Mesenchymal stem cell (in vitro differentiated cells and primary cell): ENCODE measurements at regions not wholly inside any gene's neighbourhood (a gene's known extent, or its start where the extent isn't known, plus 50 kb on each side); places are given as distances from the start of the nearest gene placed in this dataset.

ENCODE experiments used
- DNase-seq: peaks from one replicate; pipeline ENCODE4 v3.0.0-alpha.2; 2013
- H2AFZ ChIP-seq: one replicate; pipeline ENCODE4 v1.6.1; 2013; ENCODE audit warnings: low read depth, mild to moderate bottlenecking, control low read depth, inconsistent platforms, low read length, moderate library complexity
- H2AK5ac ChIP-seq: 2 replicates; pipeline ENCODE4 v1.6.1; 2013; ENCODE audit warnings: low read length, moderate library complexity, mild to moderate bottlenecking, inconsistent platforms; ENCODE audit not compliant: severe bottlenecking
- H2BK120ac ChIP-seq: one replicate; pipeline ENCODE4 v1.6.1; 2013; ENCODE audit warnings: low read depth, mild to moderate bottlenecking, inconsistent platforms, low read length, moderate library complexity
- H2BK12ac ChIP-seq, 2 experiments: one replicate each; pipeline ENCODE4 v1.6.1; 2013; ENCODE audit warnings: inconsistent platforms in 2 of 2, low read length in 2 of 2, mild to moderate bottlenecking in 2 of 2, moderate library complexity in 2 of 2, control low read depth in 1 of 2
- H2BK15ac ChIP-seq: one replicate; pipeline ENCODE4 v1.6.1; 2013; ENCODE audit warnings: mild to moderate bottlenecking, low read depth, inconsistent platforms; ENCODE audit not compliant: poor library complexity, severe bottlenecking
- H2BK5ac ChIP-seq: 2 replicates; pipeline ENCODE4 v1.6.1; 2013; ENCODE audit warnings: low read depth, mild to moderate bottlenecking, low read length, control low read depth, inconsistent platforms; ENCODE audit not compliant: poor library complexity, severe bottlenecking
- H3K14ac ChIP-seq, 2 experiments: one replicate each; pipeline ENCODE4 v1.6.1; 2013; ENCODE audit warnings: inconsistent platforms in 2 of 2, low read length in 2 of 2, control low read depth in 1 of 2, mild to moderate bottlenecking in 1 of 2, moderate library complexity in 1 of 2
- H3K18ac ChIP-seq, 2 experiments: one replicate each; pipeline ENCODE4 v1.6.1; 2013; ENCODE audit warnings: inconsistent platforms in 2 of 2, low read length in 2 of 2, control low read depth in 1 of 2, low read depth in 1 of 2, mild to moderate bottlenecking in 1 of 2
- H3K23ac ChIP-seq, 2 experiments: one replicate each; pipeline ENCODE4 v1.6.1; 2013; ENCODE audit warnings: inconsistent platforms in 2 of 2, low read length in 2 of 2, mild to moderate bottlenecking in 2 of 2, moderate library complexity in 2 of 2, control low read depth in 1 of 2
- H3K27ac ChIP-seq: 2 replicates; pipeline ENCODE4 v1.5.1; 2013; ENCODE audit warnings: mild to moderate bottlenecking, moderate library complexity, low read length, control low read depth, inconsistent platforms; ENCODE audit not compliant: poor library complexity, severe bottlenecking
- H3K27me3 ChIP-seq, 2 experiments: 2 replicates each; pipeline versions ENCODE4 v1.6.1 to v1.7.0; 2013; ENCODE audit warnings: low read length in 2 of 2, mild to moderate bottlenecking in 2 of 2, moderate library complexity in 2 of 2, control low read depth in 1 of 2, inconsistent platforms in 1 of 2; ENCODE audit not compliant: control insufficient read depth in 1 of 2, insufficient read depth in 1 of 2
- H3K36me3 ChIP-seq, 2 experiments: 2 replicates each; pipeline versions ENCODE4 v1.6.1 to v1.7.0; 2013; ENCODE audit warnings: low read length in 2 of 2, control low read depth in 1 of 2, inconsistent platforms in 1 of 2, low read depth in 1 of 2, mild to moderate bottlenecking in 1 of 2; ENCODE audit not compliant: insufficient read depth in 2 of 2, control insufficient read depth in 1 of 2
- H3K4ac ChIP-seq, 2 experiments: one replicate each; pipeline ENCODE4 v1.6.1; 2013; ENCODE audit warnings: inconsistent platforms in 2 of 2, low read length in 2 of 2, mild to moderate bottlenecking in 2 of 2, moderate library complexity in 2 of 2, control low read depth in 1 of 2, low read depth in 1 of 2
- H3K4me1 ChIP-seq: 2 replicates; pipeline ENCODE4 v1.6.1; 2013; ENCODE audit warnings: low read depth, low read length, control low read depth; ENCODE audit not compliant: control insufficient read depth, insufficient read depth
- H3K4me2 ChIP-seq: 2 replicates; pipeline ENCODE4 v1.6.1; 2013; ENCODE audit warnings: low read length, mild to moderate bottlenecking, inconsistent platforms; ENCODE audit not compliant: poor library complexity, severe bottlenecking
- H3K4me3 ChIP-seq, 2 experiments: 2 replicates each; pipeline versions ENCODE4 v1.5.1 to v1.7.0; 2013; ENCODE audit warnings: low read length in 2 of 2, mild to moderate bottlenecking in 2 of 2, control low read depth in 1 of 2, low read depth in 1 of 2; ENCODE audit not compliant: insufficient read depth in 1 of 2
- H3K79me1 ChIP-seq: replicated peaks from 2 replicates; pipeline ENCODE4 v1.6.1; 2013; ENCODE audit warnings: mild to moderate bottlenecking, control low read depth, low read length, inconsistent platforms; ENCODE audit not compliant: poor library complexity, severe bottlenecking
- H3K9ac ChIP-seq: 2 replicates; pipeline ENCODE4 v1.7.0; 2013; ENCODE audit warnings: mild to moderate bottlenecking, low read length, moderate library complexity
- H3K9me3 ChIP-seq: 2 replicates; pipeline ENCODE4 v1.7.0; 2013; ENCODE audit warnings: mild to moderate bottlenecking, low read length; ENCODE audit not compliant: control insufficient read depth
- H4K8ac ChIP-seq: one replicate; pipeline ENCODE4 v1.6.1; 2013; ENCODE audit warnings: inconsistent platforms, mild to moderate bottlenecking, low read length, moderate library complexity
- H4K91ac ChIP-seq: one replicate; pipeline ENCODE4 v1.6.1; 2013; ENCODE audit warnings: mild to moderate bottlenecking, low read length, inconsistent platforms
- WGBS: methylation state at CpG from one replicate; pipeline ENCODE4 v1.1.7; 2013; ENCODE audit warnings: mixed read lengths; 5-methylcytosine and 5-hydroxymethylcytosine counted together

- Histone ChIP-seq H3K23ac (no peak overlapping the region), H3K79me1 (no peaks in the 10 kb centered on the region), H2AFZ (no peak overlapping the region), H3K27ac (no peak overlapping the region), H2BK12ac (no peak overlapping the region), H3K4me3 (no peak overlapping the region), H3K4ac (no peak overlapping the region), H2AK5ac (no peak overlapping the region), H2BK5ac (no peak overlapping the region), H3K27me3 (no peaks in the 10 kb centered on the region), H3K9ac (no peak overlapping the region), H4K91ac (no peak overlapping the region), H3K4me1 (no peaks in the 10 kb centered on the region), H3K9me3 (no peaks in the 10 kb centered on the region), H3K4me2 (no peak overlapping the region), H2BK120ac (no peak overlapping the region), H3K14ac (no peak overlapping the region), H3K36me3 (no peaks in the 10 kb centered on the region), H4K8ac (no peak overlapping the region), H2BK15ac (no peak overlapping the region), H3K18ac (no peak overlapping the region)
- WGBS = 83% methylated on average over 3 of the region's 3 CpGs
- no peak for DNase-seq
Measured at GRCh38 chr3:88671573-88671972, 435.8 kb upstream of the EPHA3 start.

- Histone ChIP-seq H3K9ac (no peak overlapping the region), H4K8ac (no peak overlapping the region), H3K36me3 (no peaks in the 10 kb centered on the region), H2AFZ (no peak overlapping the region), H2BK15ac (no peak overlapping the region), H4K91ac (no peak overlapping the region), H3K27me3 (no peaks in the 10 kb centered on the region), H3K9me3 (no peaks in the 10 kb centered on the region), H3K4me2 (no peak overlapping the region), H3K4me1 (no peaks in the 10 kb centered on the region), H3K14ac (no peak overlapping the region), H2AK5ac (no peak overlapping the region), H3K27ac (no peak overlapping the region), H3K23ac (no peak overlapping the region), H3K4ac (no peak overlapping the region), H3K79me1 (no peaks in the 10 kb centered on the region), H3K4me3 (no peak overlapping the region), H2BK5ac (no peak overlapping the region), H2BK120ac (no peak overlapping the region), H3K18ac (no peak overlapping the region), H2BK12ac (no peak overlapping the region)
- no peak for DNase-seq
- WGBS = 75% methylated on average over 1 of the region's 1 CpG
Measured at GRCh38 chr3:88677298-88677697, 430.1 kb upstream of the EPHA3 start.

GRCh38 chr3:88678747-88679146 is 428.7 kb upstream of the EPHA3 start:
- Histone ChIP-seq H3K4me1 (no peaks in the 10 kb centered on the region), H4K8ac (no peak overlapping the region), H3K4me2 (no peak overlapping the region), H3K9me3 (no peaks in the 10 kb centered on the region), H3K23ac (no peak overlapping the region), H2BK15ac (no peak overlapping the region), H2AFZ (no peak overlapping the region), H3K9ac (no peak overlapping the region), H3K27me3 (no peaks in the 10 kb centered on the region), H3K79me1 (no peaks in the 10 kb centered on the region), H2BK5ac (no peak overlapping the region), H3K36me3 (no peaks in the 10 kb centered on the region), H2BK120ac (no peak overlapping the region), H3K18ac (no peak overlapping the region), H3K4ac (no peak overlapping the region), H3K4me3 (no peak overlapping the region), H2AK5ac (no peak overlapping the region), H4K91ac (no peak overlapping the region), H3K27ac (no peak overlapping the region), H3K14ac (peak overlapping the region in 1 of 2 experiments; percentile 57), H2BK12ac (no peak overlapping the region)
- 91% methylated on average over 3 of the region's 3 CpGs for WGBS
- DNase-seq = no peak

GRCh38 chr3:88690287-88690686 is 417.1 kb upstream of the EPHA3 start:
- WGBS = 83% methylated on average over 3 of the region's 3 CpGs

More at GRCh38 chr3:88690287-88690686, 417.1 kb upstream of the EPHA3 start:
- H3K79me1 ChIP-seq = no peaks in the 10 kb centered on the region
- no peak overlapping the region for H3K27ac ChIP-seq
- H2AK5ac ChIP-seq = no peak overlapping the region
- H2AFZ ChIP-seq = no peak overlapping the region
- no peak overlapping the region for H2BK15ac ChIP-seq
- H3K14ac ChIP-seq = no peak overlapping the region
- H3K4me1 ChIP-seq = no peaks in the 10 kb centered on the region
- no peak overlapping the region for H4K8ac ChIP-seq
- H3K9ac ChIP-seq = no peak overlapping the region
- no peak overlapping the region for H3K18ac ChIP-seq
- H2BK120ac ChIP-seq = no peak overlapping the region
- DNase-seq = no peak
- H4K91ac ChIP-seq = no peak overlapping the region
- H3K4me3 ChIP-seq = no peak overlapping the region
- H2BK12ac ChIP-seq = no peak overlapping the region
- no peaks in the 10 kb centered on the region for H3K9me3 ChIP-seq
- H3K4me2 ChIP-seq = no peak overlapping the region
- H3K36me3 ChIP-seq = no peaks in the 10 kb centered on the region
- no peak overlapping the region for H3K4ac ChIP-seq
- H2BK5ac ChIP-seq = no peak overlapping the region
- no peaks in the 10 kb centered on the region for H3K27me3 ChIP-seq
- H3K23ac ChIP-seq = no peak overlapping the region
